OCI-LY1 (cell line): ENCODE measurements at regions not wholly inside any gene's neighbourhood (a gene's known extent, or its start where the extent isn't known, plus 50 kb on each side); places are given as distances from the start of the nearest gene placed in this dataset.

Source experiments
- CTCF ChIP-seq: fragments of 200-600 bp; sonication (generic), shearing (Covaris generic); IDR thresholded peaks from 2 replicates; pipeline ENCODE4 v1.5.1; 2017; ENCODE audit warnings: mild to moderate bottlenecking, antibody characterized with exemption, low read length, moderate library complexity, mixed read lengths
- EZH2 ChIP-seq: fragments of 200-600 bp; sonication (generic), shearing (Covaris generic); IDR thresholded peaks from 2 replicates; pipeline ENCODE4 v1.8.0; 2017; ENCODE audit warnings: borderline replicate concordance, mixed run types, mild to moderate bottlenecking, antibody characterized with exemption, low read length, moderate library complexity, mixed read lengths

GRCh38 chr10:105734479-105734878 is 1093.4 kb downstream of the SORCS3 start:
- no peak for TF ChIP-seq CTCF
- TF ChIP-seq EZH2 = no peak
